ENCODE measurements at regions not wholly inside any gene's neighbourhood (a gene's known extent, or its start where the extent isn't known, plus 50 kb on each side); places are given as distances from the start of the nearest gene placed in this dataset.

DNA sequence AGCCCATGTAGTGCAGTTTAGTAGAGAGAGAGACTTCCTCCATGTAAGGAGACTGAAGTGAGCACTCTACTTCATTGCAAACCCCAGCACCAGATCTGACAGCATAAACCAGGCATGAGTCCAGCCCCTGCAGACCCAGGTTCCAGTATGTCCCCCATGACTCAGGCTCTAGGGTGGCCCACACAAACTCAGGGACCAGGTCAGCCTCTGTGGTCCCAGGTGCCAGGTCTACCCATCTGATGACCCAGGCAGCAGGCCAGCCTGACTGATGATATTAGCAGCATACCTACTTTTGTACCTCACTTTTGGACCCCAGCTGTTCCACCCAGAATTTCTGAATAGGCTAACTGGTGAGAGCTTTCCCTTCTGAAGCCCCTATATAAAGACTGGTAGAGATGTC lies 647.8 kb downstream of the ANXA1 start:
- TF ChIP-seq, protein P1, sequence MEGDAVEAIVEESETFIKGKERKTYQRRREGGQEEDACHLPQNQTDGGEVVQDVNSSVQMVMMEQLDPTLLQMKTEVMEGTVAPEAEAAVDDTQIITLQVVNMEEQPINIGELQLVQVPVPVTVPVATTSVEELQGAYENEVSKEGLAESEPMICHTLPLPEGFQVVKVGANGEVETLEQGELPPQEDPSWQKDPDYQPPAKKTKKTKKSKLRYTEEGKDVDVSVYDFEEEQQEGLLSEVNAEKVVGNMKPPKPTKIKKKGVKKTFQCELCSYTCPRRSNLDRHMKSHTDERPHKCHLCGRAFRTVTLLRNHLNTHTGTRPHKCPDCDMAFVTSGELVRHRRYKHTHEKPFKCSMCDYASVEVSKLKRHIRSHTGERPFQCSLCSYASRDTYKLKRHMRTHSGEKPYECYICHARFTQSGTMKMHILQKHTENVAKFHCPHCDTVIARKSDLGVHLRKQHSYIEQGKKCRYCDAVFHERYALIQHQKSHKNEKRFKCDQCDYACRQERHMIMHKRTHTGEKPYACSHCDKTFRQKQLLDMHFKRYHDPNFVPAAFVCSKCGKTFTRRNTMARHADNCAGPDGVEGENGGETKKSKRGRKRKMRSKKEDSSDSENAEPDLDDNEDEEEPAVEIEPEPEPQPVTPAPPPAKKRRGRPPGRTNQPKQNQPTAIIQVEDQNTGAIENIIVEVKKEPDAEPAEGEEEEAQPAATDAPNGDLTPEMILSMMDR (IDR thresholded peaks at IDR 0.05; ENCODE audit: control extremely low read depth, extremely low read depth, low read depth, missing control alignments): no peak
- ChIA-PET POLR2A (no interaction called here), CTCF (no interaction called here)
- DNase-seq (ENCODE audit: extremely low spot score): no peak

DNA sequence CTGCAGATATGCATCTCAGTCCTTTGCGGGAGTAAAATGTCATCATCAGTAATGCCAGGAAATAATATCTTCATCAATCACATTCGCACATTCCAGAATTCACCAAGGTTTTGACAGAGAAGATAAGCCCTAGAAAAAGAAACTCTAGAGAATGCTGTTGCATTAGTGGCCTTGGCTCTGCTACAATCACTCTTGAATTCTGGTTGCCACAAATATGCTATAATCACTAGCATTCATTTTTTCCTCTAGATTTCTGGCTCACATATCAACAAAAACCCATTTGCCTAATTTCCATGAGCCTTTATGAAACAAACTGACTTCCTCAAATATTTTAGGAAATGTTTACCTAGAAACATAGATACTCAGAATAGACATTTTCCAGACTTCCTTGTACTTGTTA lies 653.4 kb downstream of the ANXA1 start:
- CTCF ChIA-PET: no interaction called here
- TF ChIP-seq, protein P1 (IDR thresholded peaks at IDR 0.05; ENCODE audit: control extremely low read depth, extremely low read depth, low read depth, missing control alignments): no peak
- POLR2A ChIA-PET: no interaction called here
- DNase-seq (ENCODE audit: extremely low spot score): no peak

DNA sequence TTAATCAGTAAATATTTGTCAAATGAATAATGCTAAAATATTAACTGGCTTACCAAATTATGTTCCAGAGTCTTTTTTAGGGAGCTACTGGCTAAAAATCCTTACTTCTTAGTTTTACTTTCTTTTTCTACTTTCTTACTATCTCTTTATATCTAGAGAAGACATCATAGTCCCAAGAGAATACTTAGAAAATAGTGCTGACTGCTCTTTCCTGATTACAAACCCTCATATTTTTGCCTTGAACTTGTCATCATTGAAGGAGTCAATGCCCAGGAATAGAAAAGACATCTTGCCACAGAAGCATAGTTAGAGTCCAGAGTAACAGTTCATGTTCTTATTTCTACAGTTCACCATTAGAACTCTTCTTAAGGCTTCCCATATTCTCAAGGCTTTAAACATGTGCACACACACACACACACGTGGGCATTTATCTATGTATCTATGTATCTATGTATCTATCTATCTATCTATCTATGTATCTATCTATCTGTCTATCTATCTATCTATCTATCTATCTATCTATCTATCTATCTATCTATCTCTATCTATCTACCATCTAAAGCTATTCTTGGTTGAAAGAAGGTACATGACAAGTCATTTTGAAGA lies 654.3 kb downstream of the ANXA1 start:
- POLR2A ChIA-PET: no interaction called here
- CTCF ChIA-PET: interaction anchor here (1.0 to 1.2 kb wide), 2 partner anchors 11 to 33 kb away, joined by 3 to 4 read pairs; no protein-coding TSS in a partner anchor
- TF ChIP-seq, protein P1 (IDR thresholded peaks at IDR 0.05; ENCODE audit: control extremely low read depth, extremely low read depth, low read depth, missing control alignments): no peak
- DNase-seq (ENCODE audit: extremely low spot score): no peak

DNA sequence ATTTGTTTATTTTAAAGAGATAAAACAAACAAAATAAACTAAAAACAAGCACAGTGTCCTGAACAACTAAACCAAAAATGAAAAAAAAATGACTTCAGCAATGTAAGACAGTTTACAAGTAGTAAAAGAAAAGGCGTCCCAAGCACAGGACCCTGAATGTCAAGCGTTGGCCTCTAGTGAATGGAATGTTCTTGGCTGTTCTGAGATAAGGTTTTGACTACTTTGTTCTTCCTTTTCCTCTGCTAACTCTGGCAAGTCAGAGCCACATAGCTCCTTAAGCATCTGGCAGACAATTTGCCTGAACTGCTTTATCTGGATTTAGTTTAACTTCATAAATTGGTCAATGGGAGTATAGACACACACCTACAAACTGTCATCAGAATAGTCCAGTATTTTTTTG lies 655.2 kb downstream of the ANXA1 start:
- TF ChIP-seq, protein P1 (IDR thresholded peaks at IDR 0.05; ENCODE audit: control extremely low read depth, extremely low read depth, low read depth, missing control alignments): no peak
- DNase-seq (ENCODE audit: extremely low spot score): no peak
- ChIA-PET POLR2A (no interaction called here), CTCF (interaction anchor here (1.0 to 1.4 kb wide), 3 partner anchors 8 to 24 kb away, joined by 3 to 4 read pairs (median 4); no protein-coding TSS in a partner anchor)

DNA sequence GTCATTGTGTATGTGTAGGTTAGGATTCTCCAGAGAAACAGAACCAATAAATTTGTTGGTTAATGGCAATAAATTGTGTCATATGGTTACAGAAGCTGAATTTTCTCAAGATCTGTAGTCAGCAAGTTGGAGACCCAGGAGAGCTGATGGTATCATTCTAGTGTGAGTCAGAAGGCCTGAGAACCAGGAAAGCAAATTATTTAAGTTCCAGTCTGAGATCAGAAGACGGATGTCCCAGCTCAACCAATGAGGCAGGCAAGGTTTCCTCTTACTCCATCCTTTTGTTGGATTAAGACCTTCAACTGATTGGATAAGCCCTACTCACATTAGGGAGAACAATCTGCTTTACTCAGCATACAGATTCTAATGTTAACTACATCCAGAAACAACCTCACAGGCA lies 656.3 kb downstream of the ANXA1 start:
- TF ChIP-seq, protein P1 (IDR thresholded peaks at IDR 0.05; ENCODE audit: control extremely low read depth, extremely low read depth, low read depth, missing control alignments): no peak
- ChIA-PET CTCF (interaction anchor here (1.1 to 1.4 kb wide), 2 partner anchors 9 to 25 kb away, joined by 3 to 4 read pairs; no protein-coding TSS in a partner anchor), POLR2A (no interaction called here)
- no peak for DNase-seq (ENCODE audit: extremely low spot score)

DNA sequence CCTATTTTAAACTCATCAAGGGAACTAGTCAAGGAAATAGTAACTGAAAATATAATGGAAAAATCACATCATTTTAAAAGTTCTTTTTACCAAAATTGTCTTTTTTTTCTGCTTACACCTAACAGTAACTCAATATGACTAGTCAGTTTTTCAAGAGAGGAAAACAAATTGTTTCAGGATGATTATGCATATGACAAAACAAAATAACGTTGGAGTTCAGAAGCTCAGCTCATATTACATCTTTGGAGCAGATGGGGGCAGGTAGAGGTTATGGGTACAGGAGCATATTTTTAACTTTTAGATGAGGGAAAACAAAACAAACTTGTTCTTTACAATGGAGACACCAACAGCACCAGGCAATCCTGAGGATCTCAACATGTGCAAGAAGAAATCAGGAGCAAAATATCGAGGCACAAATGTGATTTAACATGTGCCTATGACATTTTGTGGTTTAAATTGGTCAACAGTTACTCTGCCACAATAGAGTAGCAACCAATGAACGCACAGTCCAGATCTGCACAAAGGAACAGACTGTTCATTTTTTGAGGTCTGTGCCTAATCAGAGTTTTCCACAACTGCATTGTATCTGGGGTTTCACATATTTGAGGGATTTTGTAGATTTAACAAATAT lies 659.0 kb downstream of the ANXA1 start:
- CTCF ChIA-PET: no interaction called here
- TF ChIP-seq, protein P1 (IDR thresholded peaks at IDR 0.05; ENCODE audit: control extremely low read depth, extremely low read depth, low read depth, missing control alignments): no peak
- DNase-seq (ENCODE audit: extremely low spot score): no peak
- POLR2A ChIA-PET: no interaction called here
